GM12878 (cell line): ENCODE measurements at regions not wholly inside any gene's neighbourhood (a gene's known extent, or its start where the extent isn't known, plus 50 kb on each side); places are given as distances from the start of the nearest gene placed in this dataset.

Source experiments
- ATAC-seq: fragments of 200-7000 bp; cut with Tn5 transposase; 3 replicates; pipeline ENCODE4 v1.9.1; 2020; ENCODE audit warnings: mild to moderate bottlenecking, moderate library complexity
- BruUV-seq: library from RNA; stranded (reverse); fragments of 400-500 nt; replicated peaks from 2 replicates; lab custom pipeline; 2021; lab: Mats Ljungman, UMichigan
- CTCF ChIA-PET: fragments of 300-600 bp; sonication (Branson Sonifier 250); formaldehyde crosslinking; extraction: SDS; loops from one replicate; lab custom pipeline; 2021; ENCODE audit warnings: inconsistent platforms; lab: Yijun Ruan, JAX
- POLR2A ChIA-PET: fragments of 350-600 bp; formaldehyde crosslinking; extraction: SDS; loops from one replicate; lab custom pipeline; 2021; ENCODE audit warnings: inconsistent platforms; lab: Charles Lee
- RAD21 ChIA-PET: fragments of 300-600 bp; sonication (Branson Sonifier 250); formaldehyde crosslinking; loops from one replicate; lab custom pipeline; 2023; ENCODE audit warnings: antibody characterized with exemption; ENCODE audit not compliant: unreplicated experiment; lab: Charles Lee
- SMC1A ChIA-PET: fragments of 300-600 bp; sonication (Branson Sonifier 250); formaldehyde crosslinking; loops from one replicate; lab custom pipeline; 2023; ENCODE audit not compliant: unreplicated experiment, uncharacterized antibody; lab: Charles Lee
- DNase-seq: peaks from one replicate; pipeline ENCODE4 v3.0.0-alpha.2; 2011; ENCODE audit warnings: low read depth, low spot score
- FAIRE-seq: peaks from 3 replicates; lab custom pipeline; 2011; peaks lifted over from hg19 to GRCh38; lab: Jason Lieb, UNC
- H2AFZ ChIP-seq: 2 replicates; pipeline ENCODE4 v1.6.0; 2011; ENCODE audit warnings: low read depth, low read length, control low read depth; ENCODE audit not compliant: control insufficient read depth
- H3K27ac ChIP-seq: 2 replicates; pipeline ENCODE4 v1.5.1; 2011; ENCODE audit warnings: control low read depth; ENCODE audit not compliant: control insufficient read depth, insufficient read depth
- H3K27me3 ChIP-seq, 2 experiments: replicated peaks in 1 of 2; 2 replicates each; pipeline versions ENCODE4 v1.6.0 to v1.6.1; 2011; ENCODE audit warnings: low read length in 1 of 2; ENCODE audit not compliant: control insufficient read depth in 2 of 2, insufficient read depth in 2 of 2
- H3K36me3 ChIP-seq, 2 experiments: 2 replicates each; pipeline ENCODE4 v1.5.1; 2011; ENCODE audit warnings: low read length in 1 of 2; ENCODE audit not compliant: control insufficient read depth in 2 of 2, insufficient read depth in 2 of 2
- H3K4me1 ChIP-seq: 2 replicates; pipeline ENCODE4 v1.6.1; 2011; ENCODE audit warnings: mild to moderate bottlenecking, low read length, moderate library complexity, mixed read lengths; ENCODE audit not compliant: control insufficient read depth, insufficient read depth
- H3K4me2 ChIP-seq: 2 replicates; pipeline ENCODE4 v1.6.0; 2011; ENCODE audit warnings: control low read depth; ENCODE audit not compliant: control insufficient read depth, insufficient read depth
- H3K4me3 ChIP-seq: fragments of 200-600 bp; sonication (generic); 2 replicates; pipeline ENCODE4 v1.5.1; 2016
- H3K79me2 ChIP-seq: 2 replicates; pipeline ENCODE4 v1.6.0; 2011; ENCODE audit warnings: low read length; ENCODE audit not compliant: control insufficient read depth, insufficient read depth
- H3K9ac ChIP-seq: 2 replicates; pipeline ENCODE4 v1.8.0; 2011; ENCODE audit warnings: low read length, control low read depth, mixed read lengths; ENCODE audit not compliant: control insufficient read depth, insufficient read depth
- H3K9me3 ChIP-seq: replicated peaks from 3 replicates; pipeline ENCODE4 v1.5.1; 2011; ENCODE audit warnings: mild to moderate bottlenecking, low read length; ENCODE audit not compliant: control insufficient read depth, insufficient read depth
- H4K20me1 ChIP-seq: 2 replicates; pipeline ENCODE4 v1.6.0; 2011; ENCODE audit not compliant: control insufficient read depth, insufficient read depth
- BRCA1 ChIP-seq: IDR thresholded peaks from 2 replicates; pipeline ENCODE4 v1.6.1; 2011; ENCODE audit warnings: low read depth, low read length, improper control_type of control experiment
- CBFB ChIP-seq: IDR thresholded peaks from 2 replicates; pipeline ENCODE4 v1.6.1; 2016; ENCODE audit warnings: antibody characterized with exemption, low read depth
- CREB1 ChIP-seq: IDR thresholded peaks from 2 replicates; pipeline ENCODE4 v1.6.1; 2012; ENCODE audit warnings: low read depth, mild to moderate bottlenecking, inconsistent platforms
- DPF2 ChIP-seq: fragments of 450-650 bp; IDR thresholded peaks from 2 replicates; pipeline ENCODE4 v1.6.1; 2017; ENCODE audit warnings: mild to moderate bottlenecking
- EP300 ChIP-seq, 2 experiments: fragments of 150-350 bp in 1 of 2; IDR thresholded peaks; 2 replicates each; pipeline ENCODE4 v1.6.1; 2011 to 2012; ENCODE audit warnings: low read depth in 2 of 2, low read length in 2 of 2, borderline replicate concordance in 1 of 2, improper control_type of control experiment in 1 of 2, inconsistent platforms in 1 of 2; ENCODE audit not compliant: control insufficient read depth in 1 of 2
- FOS ChIP-seq: IDR thresholded peaks from 3 replicates; pipeline ENCODE4 v1.6.1; 2011; ENCODE audit warnings: borderline replicate concordance; ENCODE audit not compliant: insufficient read length; ENCODE audit errors: extremely low read depth
- FOXM1 ChIP-seq: IDR thresholded peaks from 2 replicates; pipeline ENCODE4 v1.6.1; 2012; ENCODE audit warnings: low read depth, mild to moderate bottlenecking, inconsistent platforms, low read length, moderate library complexity
- IKZF1 ChIP-seq: fragments of 450-650 bp; conservative IDR thresholded peaks from 2 replicates; pipeline ENCODE4 v1.6.1; 2017; ENCODE audit warnings: antibody characterized with exemption, mild to moderate bottlenecking
- IRF4 ChIP-seq: IDR thresholded peaks from 2 replicates; pipeline ENCODE4 v1.6.1; 2011; ENCODE audit warnings: low read depth, low read length
- KAT2A ChIP-seq: conservative IDR thresholded peaks from 2 replicates; pipeline ENCODE4 v1.6.1; 2011; ENCODE audit warnings: low read depth, low read length; ENCODE audit not compliant: control insufficient read depth
- RAD21 ChIP-seq: IDR thresholded peaks from 2 replicates; pipeline ENCODE4 v1.6.1; 2011; ENCODE audit warnings: mild to moderate bottlenecking, low read depth, low read length, moderate library complexity; ENCODE audit not compliant: insufficient read depth
- WGBS: methylation state at CpG from one replicate; pipeline ENCODE4 v1.1.6; 2016; ENCODE audit warnings: low lambda C conversion rate; ENCODE audit not compliant: insufficient replicate concordance, insufficient coverage; ENCODE audit errors: missing lambda C conversion rate; 5-methylcytosine and 5-hydroxymethylcytosine counted together
- in situ Hi-C: fragments of 300-500 bp; cut with MboI; formaldehyde crosslinking; loops from 9 replicates; pipeline ENCODE4 v1.14.3; 2018; ENCODE audit warnings: mixed read lengths
- intact Hi-C: fragments of 100-400 bp; cut with micrococcal nuclease; formaldehyde crosslinking; loops from one replicate; pipeline ENCODE4 v1.14.2; 2022; ENCODE audit not compliant: unreplicated experiment
- TF ChIP-seq, protein P1 (sequence below): IDR thresholded peaks from 2 replicates; pipeline ENCODE4 v1.6.1; 2011; ENCODE audit warnings: low read depth, low read length, improper control_type of control experiment, borderline replicate concordance
- TF ChIP-seq, protein P2 (sequence below): fragments of 450-650 bp; IDR thresholded peaks from 2 replicates; pipeline ENCODE4 v1.6.1; 2014; ENCODE audit warnings: mild to moderate bottlenecking

DNA sequence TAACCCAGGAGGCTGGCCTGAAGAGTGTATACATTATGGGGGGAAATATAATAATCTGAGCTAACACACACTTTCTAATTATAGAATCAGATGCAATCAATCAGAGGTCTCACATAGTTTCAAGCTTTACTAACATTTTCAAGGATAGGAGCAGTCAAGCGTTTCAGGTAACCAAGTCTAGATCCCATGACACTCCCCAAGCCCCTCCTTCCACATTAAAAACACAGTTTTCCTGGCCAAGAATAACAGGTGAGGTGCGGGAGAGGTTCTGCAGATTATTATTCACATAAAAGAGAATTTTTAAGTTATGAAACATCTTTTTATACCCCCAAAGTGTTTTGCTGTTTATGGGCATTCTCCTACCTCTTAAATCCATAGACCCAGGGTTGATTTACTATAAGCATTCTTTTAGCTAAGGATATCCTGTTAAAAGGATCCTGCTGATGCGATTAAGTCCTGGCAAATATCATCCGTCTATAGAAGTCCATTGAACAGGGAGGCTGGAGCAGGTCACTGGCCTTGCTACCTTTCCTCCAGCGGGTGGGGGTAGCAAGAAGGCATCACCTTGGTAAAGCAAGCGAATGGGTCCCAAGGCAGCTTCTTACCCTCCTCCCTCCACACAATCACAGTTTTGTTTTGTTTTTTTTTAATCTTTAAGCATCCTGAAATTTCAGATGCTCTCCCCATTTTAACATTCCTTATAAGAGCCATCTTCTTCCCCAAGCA is 104.7 kb upstream of the GPM6A start:
- ChIA-PET SMC1A (interaction anchor here (1.1 to 1.9 kb wide), 2 partner anchors 8 to 22 kb away, joined by 3 to 4 read pairs; no protein-coding TSS in a partner anchor), RAD21 (no interaction called here), POLR2A (no interaction called here), CTCF (no interaction called here)
- Histone ChIP-seq H2AFZ (no peak overlapping the region), H3K36me3 (no peaks in the 10 kb centered on the region), H4K20me1 (no peaks in the 10 kb centered on the region), H3K27me3 (no peaks in the 10 kb centered on the region; a peak in 1 of 4 replicates), H3K4me2 (no peak overlapping the region), H3K4me1 (no peaks in the 10 kb centered on the region), H3K9me3 (no peaks in the 10 kb centered on the region), H3K4me3 (no peak overlapping the region), H3K79me2 (no peaks in the 10 kb centered on the region), H3K27ac (no peak overlapping the region), H3K9ac (no peak overlapping the region)
- in situ Hi-C loops (no loop called here), intact Hi-C loops (no loop called here)
- no TSS peak for BruUV-seq
- no peak for DNase-seq
- 28% methylated on average over 6 of the region's 6 CpGs for WGBS
- no peak for ATAC-seq
- TF ChIP-seq, protein P1, sequence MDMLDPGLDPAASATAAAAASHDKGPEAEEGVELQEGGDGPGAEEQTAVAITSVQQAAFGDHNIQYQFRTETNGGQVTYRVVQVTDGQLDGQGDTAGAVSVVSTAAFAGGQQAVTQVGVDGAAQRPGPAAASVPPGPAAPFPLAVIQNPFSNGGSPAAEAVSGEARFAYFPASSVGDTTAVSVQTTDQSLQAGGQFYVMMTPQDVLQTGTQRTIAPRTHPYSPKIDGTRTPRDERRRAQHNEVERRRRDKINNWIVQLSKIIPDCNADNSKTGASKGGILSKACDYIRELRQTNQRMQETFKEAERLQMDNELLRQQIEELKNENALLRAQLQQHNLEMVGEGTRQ: no peak
- TF ChIP-seq RAD21 (no peak), KAT2A (no peak)
- TF ChIP-seq, protein P2, sequence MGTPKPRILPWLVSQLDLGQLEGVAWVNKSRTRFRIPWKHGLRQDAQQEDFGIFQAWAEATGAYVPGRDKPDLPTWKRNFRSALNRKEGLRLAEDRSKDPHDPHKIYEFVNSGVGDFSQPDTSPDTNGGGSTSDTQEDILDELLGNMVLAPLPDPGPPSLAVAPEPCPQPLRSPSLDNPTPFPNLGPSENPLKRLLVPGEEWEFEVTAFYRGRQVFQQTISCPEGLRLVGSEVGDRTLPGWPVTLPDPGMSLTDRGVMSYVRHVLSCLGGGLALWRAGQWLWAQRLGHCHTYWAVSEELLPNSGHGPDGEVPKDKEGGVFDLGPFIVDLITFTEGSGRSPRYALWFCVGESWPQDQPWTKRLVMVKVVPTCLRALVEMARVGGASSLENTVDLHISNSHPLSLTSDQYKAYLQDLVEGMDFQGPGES: no peak
- FAIRE-seq: no peak

DNA sequence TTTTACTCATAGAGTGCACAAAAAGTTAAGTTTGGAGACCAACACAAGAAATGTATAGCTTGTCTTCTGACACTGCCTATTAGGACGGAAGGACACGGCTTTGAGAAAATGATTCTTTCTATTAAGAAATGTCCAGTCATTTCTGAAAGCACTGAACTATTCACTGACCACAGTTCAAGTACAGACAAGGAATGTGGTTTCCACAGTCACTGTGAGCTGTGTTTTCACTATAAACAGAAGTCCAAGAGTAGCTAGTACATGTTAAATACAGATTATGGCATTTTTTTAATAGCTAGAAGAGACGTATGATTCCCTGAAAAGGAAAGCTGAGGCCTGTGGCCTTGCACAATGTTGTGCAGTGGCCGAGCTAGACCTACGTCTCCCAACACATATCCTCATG is 115.1 kb upstream of the GPM6A start:
- intact Hi-C loops (no loop called here), in situ Hi-C loops (no loop called here)
- CTCF ChIA-PET: no interaction called here
- Histone ChIP-seq H3K9ac (no peak overlapping the region), H2AFZ (no peak overlapping the region), H3K4me3 (no peak overlapping the region), H3K79me2 (no peaks in the 10 kb centered on the region), H3K27ac (no peak overlapping the region), H3K9me3 (no peaks in the 10 kb centered on the region), H3K36me3 (no peaks in the 10 kb centered on the region), H3K27me3 (no peaks in the 10 kb centered on the region), H3K4me2 (no peak overlapping the region), H3K4me1 (no peaks in the 10 kb centered on the region), H4K20me1 (no peaks in the 10 kb centered on the region)
- DNase-seq: peak; percentile 11
- FAIRE-seq: no peak
- BruUV-seq: no TSS peak
- WGBS: 14% methylated on average over 5 of the region's 5 CpGs
- ATAC-seq: peak; percentile 87
- RAD21 ChIA-PET: no interaction called here
- SMC1A ChIA-PET: interaction anchor here (0.7 to 1.4 kb wide), 5 partner anchors 8 to 100 kb away, joined by 3 to 4 read pairs (median 3); no protein-coding TSS in a partner anchor
- POLR2A ChIA-PET: no interaction called here
- TF ChIP-seq BRCA1 (no peak), IRF4 (peak; percentile 73; the same call in 1 of the 2 replicates), FOXM1 (peak; percentile 63; the same call in 1 of the 2 replicates), CBFB (peak; percentile 91; the same call in 1 of the 2 replicates), FOS (no peak), IKZF1 (peak; percentile 32; the same call in 1 of the 2 replicates), EP300 (IDR thresholded peaks at IDR 0.05; ENCODE audit: borderline replicate concordance in 1 of 2, control insufficient read depth in 1 of 2, low read depth in 2 of 2, low read length in 2 of 2) (peak in 1 of 2 experiments; percentile 15; a peak in 1 of 4 replicates), DPF2 (0 out of 2 replicates have a peak, but pooled peaks have one; percentile 25), CREB1 (0 out of 2 replicates have a peak, but pooled peaks have one; percentile 18)
